A549 (cell line): ENCODE measurements at regions not wholly inside any gene's neighbourhood (a gene's known extent, or its start where the extent isn't known, plus 50 kb on each side); places are given as distances from the start of the nearest gene placed in this dataset.

ENCODE experiments used
- CHD2 ChIP-seq: fragments of 150-350 bp; IDR thresholded peaks from 2 replicates; pipeline ENCODE4 v1.6.1; 2014; ENCODE audit warnings: low read length; ENCODE audit not compliant: partially characterized antibody
- HDAC2 ChIP-seq: fragments of 200-600 bp; sonication (generic); IDR thresholded peaks from 2 replicates; pipeline ENCODE4 v1.6.1; 2016
- JUNB ChIP-seq: fragments of >200 bp; sonication (Bioruptor Twin); formaldehyde crosslinking; IDR thresholded peaks from 2 replicates; pipeline ENCODE4 v1.6.1; 2016
- KDM1A ChIP-seq: fragments of 200-600 bp; sonication (generic); IDR thresholded peaks from 2 replicates; pipeline ENCODE4 v1.6.1; 2016; ENCODE audit warnings: low read depth, mild to moderate bottlenecking
- MYC ChIP-seq: IDR thresholded peaks from 2 replicates; pipeline ENCODE4 v1.6.1; 2012; ENCODE audit warnings: mild to moderate bottlenecking, inconsistent platforms, low read length, improper control_type of control experiment, borderline replicate concordance
- PHF8 ChIP-seq: fragments of 200-600 bp; sonication (generic); IDR thresholded peaks from 2 replicates; pipeline ENCODE4 v1.6.1; 2016; ENCODE audit warnings: low read depth, mild to moderate bottlenecking, antibody characterized with exemption, moderate library complexity, borderline replicate concordance
- POLR2A ChIP-seq: IDR thresholded peaks from 2 replicates; pipeline ENCODE4 v1.6.1; 2012; ENCODE audit warnings: mild to moderate bottlenecking, low read length
- POLR2AphosphoS2 ChIP-seq: conservative IDR thresholded peaks from 2 replicates; pipeline ENCODE4 v1.6.1; 2012; ENCODE audit warnings: low read length, improper control_type of control experiment, inconsistent platforms
- RAD21 ChIP-seq, 2 experiments: fragments of >200 bp in 1 of 2; sonication (Bioruptor Twin) in 1 of 2; formaldehyde crosslinking in 1 of 2; IDR thresholded peaks in 1 of 2; conservative IDR thresholded peaks in 1 of 2; 2 replicates in 1 of 2; 3 replicates in 1 of 2; pipeline ENCODE4 v1.6.1; 2012 to 2018; ENCODE audit warnings: inconsistent platforms in 1 of 2
- RFX5 ChIP-seq: fragments of 450-650 bp; IDR thresholded peaks from 2 replicates; pipeline ENCODE4 v1.7.1; 2014; ENCODE audit warnings: antibody characterized with exemption, mild to moderate bottlenecking, moderate library complexity
- TF ChIP-seq, protein P1 (sequence below): fragments of >200 bp; sonication (Bioruptor Twin); formaldehyde crosslinking; IDR thresholded peaks from 3 replicates; pipeline ENCODE4 v1.5.1; 2016
- TF ChIP-seq, protein P2 (sequence below): fragments of 200-600 bp; sonication (generic); IDR thresholded peaks from 2 replicates; pipeline ENCODE4 v1.6.1; 2016; ENCODE audit warnings: antibody characterized with exemption, mild to moderate bottlenecking, moderate library complexity
- TF ChIP-seq, protein P3 (sequence below): IDR thresholded peaks from 2 replicates; pipeline ENCODE4 v1.6.1; 2012
- TF ChIP-seq, protein P4 (sequence below): IDR thresholded peaks from 2 replicates; pipeline ENCODE4 v1.6.1; 2012

DNA sequence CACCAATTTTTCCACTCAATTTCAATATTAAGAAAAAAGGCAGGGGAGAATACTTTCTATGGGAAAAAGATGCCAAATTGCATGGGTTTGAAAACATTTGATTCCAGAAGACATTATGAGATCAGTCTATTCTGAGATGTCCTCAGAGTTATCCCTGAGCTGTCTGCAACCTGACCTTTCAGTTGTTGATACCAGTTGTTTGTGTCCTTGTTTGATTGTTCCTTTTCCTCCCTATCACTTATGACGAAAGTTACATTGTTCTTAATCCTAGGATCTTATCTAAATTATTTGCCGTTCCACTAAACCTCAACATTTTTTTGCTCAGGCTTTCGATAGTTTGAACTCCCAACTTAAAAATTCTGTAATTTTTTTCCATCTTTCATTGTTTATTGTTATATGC is 336.3 kb upstream of the NOVA1 start:
- no peak for TF ChIP-seq POLR2AphosphoS2
- no peak for TF ChIP-seq RFX5
- TF ChIP-seq POLR2A: no peak
- TF ChIP-seq MYC: no peak
- no peak for TF ChIP-seq HDAC2
- TF ChIP-seq JUNB: no peak
- TF ChIP-seq, protein P1, sequence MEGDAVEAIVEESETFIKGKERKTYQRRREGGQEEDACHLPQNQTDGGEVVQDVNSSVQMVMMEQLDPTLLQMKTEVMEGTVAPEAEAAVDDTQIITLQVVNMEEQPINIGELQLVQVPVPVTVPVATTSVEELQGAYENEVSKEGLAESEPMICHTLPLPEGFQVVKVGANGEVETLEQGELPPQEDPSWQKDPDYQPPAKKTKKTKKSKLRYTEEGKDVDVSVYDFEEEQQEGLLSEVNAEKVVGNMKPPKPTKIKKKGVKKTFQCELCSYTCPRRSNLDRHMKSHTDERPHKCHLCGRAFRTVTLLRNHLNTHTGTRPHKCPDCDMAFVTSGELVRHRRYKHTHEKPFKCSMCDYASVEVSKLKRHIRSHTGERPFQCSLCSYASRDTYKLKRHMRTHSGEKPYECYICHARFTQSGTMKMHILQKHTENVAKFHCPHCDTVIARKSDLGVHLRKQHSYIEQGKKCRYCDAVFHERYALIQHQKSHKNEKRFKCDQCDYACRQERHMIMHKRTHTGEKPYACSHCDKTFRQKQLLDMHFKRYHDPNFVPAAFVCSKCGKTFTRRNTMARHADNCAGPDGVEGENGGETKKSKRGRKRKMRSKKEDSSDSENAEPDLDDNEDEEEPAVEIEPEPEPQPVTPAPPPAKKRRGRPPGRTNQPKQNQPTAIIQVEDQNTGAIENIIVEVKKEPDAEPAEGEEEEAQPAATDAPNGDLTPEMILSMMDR: no peak
- TF ChIP-seq PHF8: no peak
- TF ChIP-seq, protein P2, sequence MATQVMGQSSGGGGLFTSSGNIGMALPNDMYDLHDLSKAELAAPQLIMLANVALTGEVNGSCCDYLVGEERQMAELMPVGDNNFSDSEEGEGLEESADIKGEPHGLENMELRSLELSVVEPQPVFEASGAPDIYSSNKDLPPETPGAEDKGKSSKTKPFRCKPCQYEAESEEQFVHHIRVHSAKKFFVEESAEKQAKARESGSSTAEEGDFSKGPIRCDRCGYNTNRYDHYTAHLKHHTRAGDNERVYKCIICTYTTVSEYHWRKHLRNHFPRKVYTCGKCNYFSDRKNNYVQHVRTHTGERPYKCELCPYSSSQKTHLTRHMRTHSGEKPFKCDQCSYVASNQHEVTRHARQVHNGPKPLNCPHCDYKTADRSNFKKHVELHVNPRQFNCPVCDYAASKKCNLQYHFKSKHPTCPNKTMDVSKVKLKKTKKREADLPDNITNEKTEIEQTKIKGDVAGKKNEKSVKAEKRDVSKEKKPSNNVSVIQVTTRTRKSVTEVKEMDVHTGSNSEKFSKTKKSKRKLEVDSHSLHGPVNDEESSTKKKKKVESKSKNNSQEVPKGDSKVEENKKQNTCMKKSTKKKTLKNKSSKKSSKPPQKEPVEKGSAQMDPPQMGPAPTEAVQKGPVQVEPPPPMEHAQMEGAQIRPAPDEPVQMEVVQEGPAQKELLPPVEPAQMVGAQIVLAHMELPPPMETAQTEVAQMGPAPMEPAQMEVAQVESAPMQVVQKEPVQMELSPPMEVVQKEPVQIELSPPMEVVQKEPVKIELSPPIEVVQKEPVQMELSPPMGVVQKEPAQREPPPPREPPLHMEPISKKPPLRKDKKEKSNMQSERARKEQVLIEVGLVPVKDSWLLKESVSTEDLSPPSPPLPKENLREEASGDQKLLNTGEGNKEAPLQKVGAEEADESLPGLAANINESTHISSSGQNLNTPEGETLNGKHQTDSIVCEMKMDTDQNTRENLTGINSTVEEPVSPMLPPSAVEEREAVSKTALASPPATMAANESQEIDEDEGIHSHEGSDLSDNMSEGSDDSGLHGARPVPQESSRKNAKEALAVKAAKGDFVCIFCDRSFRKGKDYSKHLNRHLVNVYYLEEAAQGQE: no peak
- no peak for TF ChIP-seq CHD2
- no peak for TF ChIP-seq RAD21 (conservative IDR thresholded peaks at IDR 0.05 in 1 of 2, IDR thresholded peaks at IDR 0.05 in 1 of 2)
- no peak for TF ChIP-seq KDM1A
- TF ChIP-seq, protein P3, sequence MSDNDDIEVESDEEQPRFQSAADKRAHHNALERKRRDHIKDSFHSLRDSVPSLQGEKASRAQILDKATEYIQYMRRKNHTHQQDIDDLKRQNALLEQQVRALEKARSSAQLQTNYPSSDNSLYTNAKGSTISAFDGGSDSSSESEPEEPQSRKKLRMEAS: no peak
- TF ChIP-seq, protein P4, sequence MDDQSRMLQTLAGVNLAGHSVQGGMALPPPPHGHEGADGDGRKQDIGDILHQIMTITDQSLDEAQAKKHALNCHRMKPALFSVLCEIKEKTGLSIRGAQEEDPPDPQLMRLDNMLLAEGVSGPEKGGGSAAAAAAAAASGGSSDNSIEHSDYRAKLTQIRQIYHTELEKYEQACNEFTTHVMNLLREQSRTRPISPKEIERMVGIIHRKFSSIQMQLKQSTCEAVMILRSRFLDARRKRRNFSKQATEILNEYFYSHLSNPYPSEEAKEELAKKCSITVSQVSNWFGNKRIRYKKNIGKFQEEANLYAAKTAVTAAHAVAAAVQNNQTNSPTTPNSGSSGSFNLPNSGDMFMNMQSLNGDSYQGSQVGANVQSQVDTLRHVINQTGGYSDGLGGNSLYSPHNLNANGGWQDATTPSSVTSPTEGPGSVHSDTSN: no peak
